Fibroblast of the conjunctiva (primary cell): ENCODE measurements at regions not wholly inside any gene's neighbourhood (a gene's known extent, or its start where the extent isn't known, plus 50 kb on each side); places are given as distances from the start of the nearest gene placed in this dataset.
"Not testable (repeated sequence)": the region's sequence is repeated elsewhere in the genome, so short reads cannot be mapped to it uniquely, and the experiment has no call there.

Experiments used
- DNase-seq: peaks from one replicate; pipeline ENCODE4 v3.0.0-alpha.2; 2010; ENCODE audit warnings: low read depth

DNA sequence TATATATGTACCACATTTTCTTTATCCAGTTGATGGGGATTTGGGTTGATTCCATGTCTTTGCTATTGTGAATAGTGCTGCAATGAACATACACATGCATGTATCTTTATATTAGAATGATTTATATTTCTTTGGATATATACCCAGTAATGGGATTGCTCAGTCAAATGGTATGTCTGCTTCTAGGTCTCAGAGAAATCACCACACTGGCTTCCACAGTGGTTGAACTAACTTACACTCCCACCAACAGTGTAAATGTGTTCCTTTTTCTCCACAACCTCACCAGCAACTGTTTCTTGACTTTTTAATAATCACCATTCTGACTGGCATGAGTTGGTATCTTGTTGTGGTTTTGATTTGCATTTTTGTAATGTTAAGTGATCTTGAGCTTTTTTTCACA, 452.2 kb upstream of the FLRT2 start:
- not testable (repeated sequence) for DNase-seq

DNA sequence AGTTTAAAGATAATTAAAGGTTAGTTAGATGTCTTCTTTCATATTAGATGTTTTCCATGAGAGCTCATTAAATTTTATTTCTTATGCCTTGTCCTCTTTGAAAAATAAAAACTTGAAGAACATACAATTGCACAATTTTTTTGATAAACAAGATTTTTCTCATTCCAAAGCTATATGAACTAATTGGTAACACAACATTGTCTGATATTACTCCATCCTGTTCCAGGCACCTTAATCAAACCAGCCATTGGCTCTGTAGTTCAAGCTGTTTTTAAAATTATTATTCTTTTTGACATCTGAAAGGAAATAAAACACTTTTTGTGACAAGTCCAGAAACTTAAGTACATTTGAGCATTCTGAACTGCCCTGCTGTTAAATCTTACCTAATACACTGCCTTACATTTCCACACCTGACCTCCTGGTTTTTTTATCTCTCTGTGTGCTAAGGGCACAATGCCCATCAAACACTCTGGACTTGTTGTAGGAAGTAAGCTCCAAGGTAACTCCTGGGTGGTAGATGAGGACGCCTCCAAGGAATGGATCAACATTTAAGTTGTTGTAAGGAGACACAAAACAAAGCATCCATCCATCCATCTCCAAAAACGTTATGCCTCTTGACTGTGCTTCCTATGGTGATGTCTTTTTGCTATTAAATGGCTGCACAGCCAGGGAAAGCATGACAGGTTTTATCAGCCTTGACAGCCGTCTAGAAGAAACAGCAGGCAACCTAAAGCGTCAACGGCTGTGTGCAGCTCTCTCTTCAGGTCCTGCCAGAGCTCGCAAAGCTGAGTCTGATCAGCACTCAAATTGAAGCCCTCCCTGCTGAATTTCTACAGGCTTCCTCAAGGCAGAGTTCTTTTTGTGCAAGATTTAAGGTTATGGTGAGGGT, 449.9 kb upstream of the FLRT2 start:
- DNase-seq: no peak

DNA sequence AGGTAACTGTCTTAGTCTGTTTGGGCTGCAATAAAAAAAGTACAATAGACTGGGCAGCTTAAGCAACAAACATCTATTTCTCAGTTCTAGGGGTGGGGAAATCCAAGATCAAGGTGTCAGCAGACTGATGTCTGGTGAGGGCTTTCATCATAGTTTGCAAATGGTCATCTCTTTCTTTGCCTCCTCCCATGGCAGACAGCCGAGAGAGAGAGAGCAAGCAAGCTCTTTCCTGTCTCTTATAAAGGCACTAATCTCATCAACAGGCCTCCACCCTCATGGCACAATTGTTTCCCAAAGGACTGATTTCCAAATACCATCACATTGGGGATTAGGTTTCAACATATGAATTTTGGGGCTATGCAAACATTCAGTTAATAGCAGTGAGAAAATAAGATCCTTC, 445.6 kb upstream of the FLRT2 start:
- DNase-seq: no peak

DNA sequence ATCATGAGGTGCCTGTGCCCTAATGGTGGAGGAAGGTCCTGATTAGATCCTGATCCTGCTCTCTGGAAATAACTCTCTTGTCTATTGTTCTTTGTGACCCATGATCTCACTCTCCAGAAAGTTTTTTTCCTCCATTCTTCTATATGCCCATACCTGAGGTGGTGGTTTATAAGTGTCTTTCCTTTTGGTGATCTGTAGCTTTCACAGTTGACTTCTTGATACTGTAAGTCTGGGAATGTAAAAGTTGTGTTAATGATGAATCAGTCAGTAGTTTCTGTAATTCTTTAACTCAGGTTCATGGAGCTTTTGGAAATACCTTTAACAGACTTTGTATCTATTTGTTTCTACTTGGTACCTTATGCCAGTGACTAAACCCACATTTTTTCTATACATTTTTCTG, 444.0 kb upstream of the FLRT2 start:
- no peak for DNase-seq

DNA sequence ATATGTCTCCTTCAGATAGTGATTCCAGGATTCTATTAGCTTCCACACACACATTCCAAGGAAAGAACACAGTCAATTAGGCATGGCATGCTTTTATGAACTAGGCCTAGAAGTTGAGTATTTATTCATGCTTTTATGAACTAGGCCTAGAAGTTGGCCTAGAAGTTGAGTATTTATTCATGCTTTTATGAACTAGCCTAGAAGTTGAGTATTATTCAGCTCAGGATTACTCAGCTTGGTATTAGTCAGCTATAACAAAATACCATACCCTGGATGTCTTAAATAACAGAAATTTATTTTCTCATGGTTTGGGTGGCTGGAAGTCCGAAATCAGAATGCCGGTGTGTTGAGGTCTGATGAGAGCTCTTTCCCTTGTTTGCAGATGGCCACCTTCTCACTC, 442.7 kb upstream of the FLRT2 start:
- DNase-seq: no peak

DNA sequence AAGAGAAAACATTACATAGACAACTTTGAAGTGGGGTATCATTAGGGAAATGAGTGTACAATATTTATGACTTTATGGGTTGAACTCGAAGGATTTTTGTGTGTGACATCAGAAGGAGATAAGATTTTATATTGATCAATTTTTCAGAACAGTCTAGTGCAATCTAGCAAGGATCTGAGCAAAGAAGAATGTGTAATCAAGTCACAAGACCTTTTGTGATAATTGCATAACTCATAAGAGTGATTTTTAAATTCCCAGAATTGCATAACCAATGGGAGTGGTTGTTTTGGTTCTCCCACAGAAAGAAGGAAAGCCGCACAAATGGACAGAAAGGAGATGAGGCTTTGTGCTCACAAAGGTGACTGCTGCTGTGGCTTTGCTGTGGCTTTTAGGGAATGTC, 441.8 kb upstream of the FLRT2 start:
- DNase-seq: no peak

DNA sequence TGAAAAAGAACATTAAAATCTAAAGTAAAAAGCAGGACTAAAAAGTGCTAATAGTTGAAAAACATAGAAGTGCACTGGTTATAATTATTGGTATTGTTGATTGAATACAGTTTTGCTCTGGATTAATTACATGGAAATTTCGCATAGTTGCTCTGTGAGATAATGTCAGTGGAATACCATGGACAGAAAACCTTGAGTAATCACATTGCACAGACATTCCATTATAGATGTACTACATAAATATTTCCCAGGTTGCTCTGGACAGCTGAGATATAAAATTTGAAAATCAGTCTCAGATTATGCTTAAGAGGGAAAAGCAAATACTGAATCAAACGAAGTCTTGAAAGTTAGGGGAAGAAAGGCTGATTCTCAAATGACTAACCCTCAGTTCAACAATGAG, 439.3 kb upstream of the FLRT2 start:
- DNase-seq: no peak

DNA sequence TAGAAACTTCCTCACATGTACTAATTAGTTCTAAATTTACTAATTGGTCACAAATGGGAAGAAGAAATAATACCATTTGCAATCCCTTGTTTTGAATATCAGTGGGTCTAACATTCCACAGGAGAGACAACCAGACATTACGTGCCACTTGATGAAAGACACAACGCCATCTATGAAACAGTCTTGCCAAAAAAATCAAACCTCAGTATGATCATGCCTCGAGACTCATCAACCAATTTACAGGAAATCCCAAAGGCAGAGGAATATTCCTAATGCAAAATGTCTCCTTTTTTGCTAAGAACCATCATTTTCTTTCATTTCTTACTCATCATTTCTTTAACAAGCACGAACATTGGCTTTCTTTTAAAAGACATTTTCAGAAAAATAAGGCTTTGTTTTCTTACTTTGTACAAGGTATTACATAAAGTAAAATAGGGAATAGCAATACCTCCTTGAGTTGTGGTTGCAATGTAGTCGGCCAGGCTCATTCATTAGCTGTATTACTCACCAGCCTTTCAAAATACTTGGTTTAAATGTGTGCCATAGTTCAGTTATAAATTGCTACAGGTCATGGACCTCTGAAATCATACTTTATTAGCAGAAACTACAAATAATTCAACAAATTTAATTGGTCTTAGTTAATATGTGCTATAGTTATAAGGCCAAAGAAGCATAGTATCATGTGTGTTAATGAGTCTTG, 436.2 kb upstream of the FLRT2 start:
- DNase-seq: no peak

DNA sequence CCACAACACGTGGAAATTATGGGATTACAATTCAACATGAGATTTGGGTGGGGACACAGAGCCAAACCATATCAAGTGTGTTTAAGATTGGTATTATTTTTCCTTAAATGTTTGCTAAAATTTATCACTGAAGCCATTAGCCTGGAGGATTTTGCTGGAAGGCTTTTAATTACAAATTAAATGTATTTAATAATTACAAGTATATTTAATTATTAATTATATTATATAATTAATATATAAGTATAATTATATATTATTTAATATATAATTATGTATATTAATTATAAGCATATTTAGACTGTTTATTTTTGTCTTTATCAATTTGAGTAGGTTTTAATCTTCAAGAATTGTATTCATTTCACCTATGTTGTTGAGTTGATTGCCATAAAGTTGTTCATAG, 427.4 kb upstream of the FLRT2 start:
- no peak for DNase-seq

DNA sequence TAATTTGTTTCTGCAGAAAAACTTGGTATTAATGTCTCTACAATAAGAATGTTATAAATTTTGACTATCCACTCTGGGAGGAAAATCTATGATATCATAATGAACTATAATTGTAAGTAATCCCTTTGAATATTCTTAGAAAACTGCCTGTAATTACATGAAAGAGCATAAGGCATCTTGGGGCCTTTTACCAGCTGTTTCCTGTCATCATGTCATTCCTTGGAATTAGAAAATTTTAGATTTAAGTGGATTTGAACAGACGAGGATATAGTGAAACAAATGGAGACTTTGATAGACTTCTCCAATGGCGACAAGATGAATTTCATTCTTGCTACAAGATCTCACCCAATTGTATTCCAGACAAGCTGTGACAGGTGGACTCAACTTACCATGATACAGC, 423.4 kb upstream of the FLRT2 start:
- no peak for DNase-seq

DNA sequence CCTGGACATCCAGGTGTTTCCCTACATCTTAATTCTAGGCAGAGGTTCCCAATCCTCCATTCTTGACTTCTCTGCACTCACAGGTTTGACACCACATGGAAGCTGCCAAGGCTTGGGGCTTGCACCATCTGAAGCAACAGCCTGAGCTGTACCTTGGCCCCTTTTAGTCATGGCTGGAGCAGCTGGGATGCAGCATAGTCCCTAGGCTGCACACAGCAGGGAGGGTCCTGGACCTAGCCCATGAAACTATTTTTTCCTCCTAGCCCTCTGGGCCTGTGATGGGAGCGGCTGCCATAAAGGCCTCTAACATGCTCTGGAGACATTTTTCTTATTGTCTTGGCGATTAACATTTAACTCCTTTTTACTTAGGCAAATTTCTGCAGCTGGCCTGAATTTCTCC, 417.2 kb upstream of the FLRT2 start:
- no peak for DNase-seq

DNA sequence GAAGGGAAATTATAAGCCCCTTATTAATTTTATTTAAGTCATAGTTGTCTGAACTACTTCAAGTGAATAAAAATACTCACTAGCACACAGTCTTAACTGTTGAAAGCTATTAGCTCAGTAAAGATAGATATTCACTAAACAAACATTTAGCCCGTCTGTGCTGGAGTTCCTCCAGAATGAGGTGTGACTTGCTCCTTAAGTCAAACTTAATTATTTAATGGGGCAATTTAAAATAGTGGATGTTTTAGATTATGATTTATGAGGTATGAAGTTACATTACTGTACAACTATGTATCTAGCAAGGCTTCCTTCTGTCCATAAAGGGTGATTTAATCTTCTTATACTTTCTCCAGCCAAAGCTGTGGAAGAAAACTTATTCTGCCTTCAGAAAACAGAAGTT, 414.0 kb upstream of the FLRT2 start:
- DNase-seq: no peak

DNA sequence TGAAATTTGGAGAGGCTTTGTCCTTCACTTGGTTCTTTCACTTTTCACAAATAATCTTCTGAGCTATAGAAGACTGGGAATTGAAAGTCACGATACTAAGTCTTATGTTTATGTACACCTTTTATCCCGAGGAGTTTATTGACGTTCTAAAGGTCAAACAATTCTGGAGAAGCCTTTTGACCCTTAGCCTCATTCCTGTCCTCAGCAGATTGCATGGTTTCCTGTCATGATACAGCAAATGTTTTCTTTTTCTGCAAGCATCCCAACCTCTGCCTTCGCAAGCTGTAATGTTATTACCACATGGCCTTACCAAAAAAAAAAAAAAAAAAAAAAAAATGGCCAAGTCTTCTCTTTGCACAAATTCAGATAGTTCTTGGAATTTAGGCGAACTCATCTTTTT, 411.7 kb upstream of the FLRT2 start:
- DNase-seq: no peak

DNA sequence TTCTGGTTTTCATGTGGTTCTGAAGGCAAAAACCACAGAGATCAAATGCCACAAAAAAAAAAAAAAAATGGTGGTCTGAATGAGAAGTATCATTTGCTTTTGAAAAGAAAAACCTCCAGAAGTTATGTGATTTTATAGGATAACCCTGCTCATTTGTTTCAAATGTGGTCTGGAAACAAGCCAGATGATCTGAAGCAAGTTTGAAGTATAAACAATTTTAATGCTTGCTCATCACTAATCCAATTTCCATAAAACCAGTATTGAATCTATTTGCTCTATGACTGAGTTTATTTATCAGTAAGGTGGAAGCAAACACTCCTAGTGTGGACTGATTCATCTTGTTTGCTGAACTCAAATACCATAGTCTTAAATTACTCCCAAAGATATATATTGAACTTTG, 407.3 kb upstream of the FLRT2 start:
- peak; percentile 13 for DNase-seq

DNA sequence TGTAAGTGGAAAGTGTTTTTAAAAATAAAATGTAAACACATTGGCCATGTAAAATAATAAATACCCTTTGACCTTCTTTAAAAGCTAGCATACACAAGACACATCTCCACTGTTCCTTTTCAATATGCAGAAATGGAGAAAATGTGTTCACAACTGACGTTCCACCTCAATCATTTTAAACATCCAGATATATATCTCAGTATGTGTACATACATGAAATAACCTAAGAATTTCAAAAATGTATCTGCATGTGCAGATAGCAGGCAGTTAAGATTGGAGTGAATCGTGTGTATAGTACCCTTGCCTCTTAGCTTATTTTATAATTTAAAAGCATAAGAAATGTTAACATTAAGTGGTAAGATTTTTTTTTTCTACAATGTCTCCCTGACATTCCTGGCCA, 406.2 kb upstream of the FLRT2 start:
- no peak for DNase-seq

DNA sequence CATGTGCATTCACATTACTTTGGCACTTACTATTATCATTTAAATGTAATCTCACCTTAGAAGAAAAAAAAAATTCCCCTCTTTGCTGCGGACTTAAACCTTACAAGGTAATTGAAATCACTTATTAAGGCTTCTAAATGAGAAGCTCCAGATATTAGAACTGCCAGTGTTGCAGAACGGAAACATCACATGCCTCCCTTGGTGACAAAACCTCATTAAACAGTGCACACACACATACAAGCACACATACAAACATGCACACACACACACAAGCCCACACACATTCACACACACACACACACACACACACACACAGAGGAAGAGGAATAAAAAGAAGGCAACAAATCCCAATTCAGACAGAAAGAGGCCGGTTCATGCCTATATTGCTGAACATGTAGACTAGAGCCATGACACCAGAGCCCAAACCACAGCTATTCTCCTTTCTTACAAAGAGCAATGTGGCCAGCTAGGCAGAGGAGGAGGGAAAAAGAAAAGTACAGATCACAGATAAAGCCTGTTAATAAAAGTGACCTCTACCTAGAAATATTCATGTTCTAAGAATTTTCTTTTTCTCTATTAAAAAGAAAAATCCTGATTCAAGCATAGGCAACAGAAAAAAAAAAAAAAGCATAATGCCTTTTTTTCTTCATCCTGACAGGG, 405.2 kb upstream of the FLRT2 start:
- no peak for DNase-seq

DNA sequence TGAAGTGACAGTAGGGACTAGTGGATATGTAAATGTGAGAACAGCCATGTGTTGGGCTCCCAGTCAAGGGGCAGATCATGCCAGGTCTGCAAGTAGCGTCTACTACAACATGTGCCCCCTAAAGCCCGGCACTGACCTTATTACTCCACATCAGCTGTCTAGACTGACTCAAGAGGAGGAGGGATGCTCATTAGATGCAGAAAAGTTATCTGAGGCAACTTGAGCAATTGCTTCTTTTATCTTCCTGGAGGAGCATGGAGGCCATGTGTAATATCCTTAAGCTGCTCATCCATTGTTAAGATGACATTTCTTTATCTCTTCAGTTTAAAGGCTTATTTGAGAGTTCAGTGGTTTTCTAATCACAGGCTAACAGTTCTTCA, 404.7 kb upstream of the FLRT2 start:
- DNase-seq: no peak

DNA sequence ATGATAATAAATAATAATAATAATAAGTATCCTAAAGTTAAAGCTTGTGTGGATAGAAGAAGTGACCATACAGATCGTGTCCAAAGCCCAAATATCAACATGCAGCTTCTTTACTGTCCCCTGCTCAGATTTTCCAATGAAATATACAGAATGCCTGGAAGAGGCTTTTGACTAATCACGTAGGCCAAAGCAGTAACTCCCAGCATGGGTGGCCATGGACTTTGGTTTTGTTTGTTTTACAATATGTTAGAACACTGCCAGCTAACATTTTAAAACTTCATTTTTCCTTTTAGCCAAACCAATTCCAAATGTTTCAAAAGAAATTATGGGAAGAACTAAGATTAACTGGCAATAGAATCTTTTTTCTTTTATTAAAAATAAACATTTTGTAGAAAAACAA, 400.0 kb upstream of the FLRT2 start:
- DNase-seq: no peak

DNA sequence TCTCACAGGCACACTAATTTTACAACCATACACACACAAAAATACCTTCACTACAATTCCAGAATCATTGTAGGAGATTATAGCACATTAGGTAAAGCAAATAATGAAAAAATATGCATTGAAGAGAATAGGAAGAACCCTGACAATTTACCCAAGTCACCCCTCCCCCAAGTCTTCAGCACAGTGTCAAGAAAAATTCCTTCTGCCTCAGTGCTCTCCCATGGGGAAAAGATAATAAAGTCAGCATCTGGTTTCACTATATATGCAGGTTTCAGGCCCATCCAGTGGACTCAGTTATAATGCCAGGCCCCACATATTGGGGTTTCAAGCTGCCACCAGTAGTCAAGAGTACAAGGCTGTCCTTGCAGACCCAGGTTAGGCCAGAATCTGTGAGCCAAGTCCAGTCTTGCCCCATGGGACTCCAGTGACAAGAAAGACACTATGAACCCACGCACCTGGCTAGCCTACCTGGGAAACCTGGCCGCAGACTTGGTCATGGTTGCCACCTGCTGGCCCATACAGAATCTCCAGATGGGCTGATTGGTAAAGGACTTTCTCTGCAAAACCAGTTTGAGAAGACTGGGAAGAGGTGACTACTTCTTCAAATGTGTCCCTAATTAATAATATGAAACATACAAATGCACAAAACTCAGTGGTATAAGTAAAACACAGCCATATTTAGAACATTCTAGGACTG, 398.6 kb upstream of the FLRT2 start:
- DNase-seq: no peak

DNA sequence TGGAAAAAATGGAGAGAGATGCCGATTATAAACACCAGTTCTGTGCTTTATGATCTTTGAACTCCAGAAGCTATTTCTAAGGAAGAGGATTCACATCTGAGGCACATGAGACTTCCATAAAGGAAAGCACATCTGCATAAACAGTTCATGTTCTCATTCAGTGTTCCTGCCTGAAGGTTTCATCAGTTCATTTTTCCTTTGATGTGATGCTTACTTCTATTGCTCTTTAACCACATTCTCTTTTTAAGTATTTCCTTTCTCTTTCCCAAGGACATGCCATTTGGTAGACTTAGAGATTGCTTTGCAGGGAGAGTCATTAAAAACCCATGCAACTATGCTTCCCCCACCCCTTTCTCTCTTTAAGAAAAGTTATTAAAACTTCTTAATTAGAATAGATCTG, 387.0 kb upstream of the FLRT2 start:
- no peak for DNase-seq

DNA sequence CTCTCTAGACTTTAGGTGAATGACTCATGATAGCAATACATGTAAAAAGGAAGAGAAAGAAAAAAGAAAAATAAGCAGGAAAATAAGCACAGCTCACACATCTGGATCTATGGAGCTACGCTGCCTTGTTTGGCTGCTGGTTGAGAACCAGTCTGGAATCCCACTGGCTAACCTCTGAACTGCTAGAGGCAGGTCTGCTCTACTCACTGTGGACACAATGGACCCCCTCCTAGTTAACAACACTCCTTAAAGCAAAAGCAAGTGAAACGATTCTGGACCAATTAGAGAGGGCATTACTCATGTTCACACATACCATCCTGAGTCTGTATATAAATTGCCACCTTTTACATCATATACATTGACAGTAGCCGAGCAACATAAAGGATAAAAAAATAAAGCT, 383.2 kb upstream of the FLRT2 start:
- DNase-seq: no peak

DNA sequence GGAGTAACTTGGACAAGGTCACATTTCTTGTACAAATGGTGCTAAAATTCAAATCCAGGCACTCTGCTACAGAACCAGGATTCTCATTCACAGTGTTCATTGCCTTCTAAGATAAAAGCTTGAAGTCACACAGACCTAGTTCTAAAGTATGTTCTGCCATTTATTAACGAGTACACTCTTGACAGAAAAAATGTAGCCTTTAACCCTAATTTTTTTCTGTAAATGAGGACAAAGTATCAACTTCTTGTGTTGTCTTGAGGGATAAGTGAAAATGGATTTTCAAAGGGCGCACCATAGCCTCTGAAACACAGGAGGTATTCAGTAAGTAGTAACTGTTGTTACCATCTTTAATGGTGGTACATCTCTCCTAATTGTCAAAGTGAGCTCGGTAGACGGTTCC, 379.8 kb upstream of the FLRT2 start:
- no peak for DNase-seq

DNA sequence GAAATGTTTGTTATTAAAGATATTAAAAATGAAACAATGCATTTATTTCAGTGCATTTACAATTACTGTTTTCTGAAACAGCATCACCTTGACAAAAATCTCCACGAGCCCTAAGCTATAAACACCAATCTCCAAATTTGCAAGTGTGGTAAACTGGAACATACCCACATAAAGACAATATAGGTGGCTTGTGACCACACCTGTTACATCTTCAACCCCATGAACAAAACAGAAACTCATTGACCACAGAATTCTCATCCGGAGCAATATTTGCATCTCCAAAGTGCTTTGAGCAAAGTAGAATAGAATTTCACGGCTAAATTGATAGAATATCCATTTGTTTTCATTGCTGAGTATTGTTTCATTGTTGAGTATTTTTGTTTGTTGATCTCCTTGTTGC, 375.2 kb upstream of the FLRT2 start:
- DNase-seq: no peak
